SK-N-MC (cell line): ENCODE measurements at regions not wholly inside any gene's neighbourhood (a gene's known extent, or its start where the extent isn't known, plus 50 kb on each side); places are given as distances from the start of the nearest gene placed in this dataset.

ENCODE experiments used
- DNase-seq: peaks from one replicate; pipeline ENCODE4 v3.0.0-alpha.2; 2011; ENCODE audit warnings: low read depth, low spot score
- H3K27ac ChIP-seq: fragments of 200-600 bp; sonication (generic); 2 replicates; pipeline ENCODE4 v1.5.1; 2016; ENCODE audit warnings: mixed run types
- H3K36me3 ChIP-seq: fragments of 200-600 bp; sonication (generic); 2 replicates; pipeline ENCODE4 v1.6.1; 2017; ENCODE audit warnings: antibody characterized with exemption, low read length, mixed read lengths; ENCODE audit not compliant: insufficient read depth
- H3K4me3 ChIP-seq: fragments of 200-600 bp; sonication (generic); 2 replicates; pipeline ENCODE4 v1.5.1; 2016
- H3K9ac ChIP-seq: fragments of 200-600 bp; sonication (generic); 2 replicates; pipeline ENCODE4 v1.8.0; 2017; ENCODE audit warnings: mixed run types, mixed read lengths; ENCODE audit not compliant: insufficient read length
- H3K9me3 ChIP-seq: fragments of 200-600 bp; sonication (generic); 2 replicates; pipeline ENCODE4 v1.6.1; 2017; ENCODE audit warnings: low read depth, mild to moderate bottlenecking, antibody characterized with exemption, low read length, moderate library complexity, mixed read lengths
- EZH2 ChIP-seq: fragments of 200-600 bp; sonication (generic); IDR thresholded peaks from one replicate; pipeline ENCODE4 v1.6.1; 2017; ENCODE audit warnings: antibody characterized with exemption
- FOXP2 ChIP-seq: optimal IDR thresholded peaks from 2 replicates; pipeline ENCODE3; 2011; ENCODE audit warnings: mild to moderate bottlenecking, moderate library complexity; ENCODE audit not compliant: insufficient read depth; ENCODE audit errors: extremely low read length, control extremely low read depth
- POLR2AphosphoS5 ChIP-seq: IDR thresholded peaks from 2 replicates; pipeline ENCODE4 v1.6.1; 2012; ENCODE audit warnings: mild to moderate bottlenecking, low read depth, low read length, borderline replicate concordance

DNA sequence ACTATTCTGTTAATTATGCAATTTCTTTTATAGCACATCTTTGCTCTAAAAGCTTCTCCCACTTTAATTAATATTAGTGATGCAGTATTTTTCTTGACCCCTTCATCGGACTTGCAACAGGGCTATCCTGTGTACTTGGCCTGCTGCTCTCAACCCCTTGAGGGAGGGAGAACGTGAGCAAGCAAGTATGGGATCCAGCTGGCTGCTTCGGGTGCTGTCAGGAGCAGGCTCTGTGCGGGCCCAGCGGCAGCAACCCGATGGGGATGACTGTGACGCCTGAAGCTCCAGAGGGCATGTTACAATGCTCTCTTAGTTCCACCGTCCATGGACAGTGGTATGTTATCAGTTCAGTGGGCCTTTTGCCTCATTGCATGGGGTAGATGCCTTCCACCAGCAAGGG is 519.8 kb upstream of the CITED2 start:
- H3K4me3 ChIP-seq = no peak overlapping the region
- no peak overlapping the region for H3K27ac ChIP-seq
- no peak for DNase-seq
- no peak overlapping the region for H3K9ac ChIP-seq
- TF ChIP-seq POLR2AphosphoS5 (no peak), FOXP2 (no peak), EZH2 (no peak)
- no peaks in the 10 kb centered on the region for H3K9me3 ChIP-seq
- H3K36me3 ChIP-seq = no peaks in the 10 kb centered on the region

DNA sequence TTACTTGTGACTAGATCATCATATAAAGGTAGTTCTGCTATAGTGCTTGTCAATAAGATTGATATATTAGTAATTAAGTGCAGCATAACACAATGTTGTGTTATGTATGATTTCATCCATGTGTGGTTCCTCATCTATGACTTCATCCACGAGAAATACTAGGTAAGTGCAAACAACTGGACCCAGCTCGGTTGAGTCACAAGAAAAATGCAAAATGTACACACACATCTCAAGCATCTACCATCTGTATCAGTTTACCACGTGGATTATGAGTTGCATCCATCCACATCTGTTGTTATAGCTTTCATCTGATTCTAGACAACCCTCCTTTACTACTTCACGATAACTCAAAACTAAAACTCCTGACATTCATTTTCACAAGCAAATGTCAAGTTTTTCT is 517.0 kb upstream of the CITED2 start:
- Histone ChIP-seq H3K27ac (no peak overlapping the region), H3K36me3 (no peaks in the 10 kb centered on the region), H3K9ac (no peak overlapping the region), H3K9me3 (no peaks in the 10 kb centered on the region), H3K4me3 (no peak overlapping the region)
- no peak for TF ChIP-seq EZH2
- DNase-seq = no peak

DNA sequence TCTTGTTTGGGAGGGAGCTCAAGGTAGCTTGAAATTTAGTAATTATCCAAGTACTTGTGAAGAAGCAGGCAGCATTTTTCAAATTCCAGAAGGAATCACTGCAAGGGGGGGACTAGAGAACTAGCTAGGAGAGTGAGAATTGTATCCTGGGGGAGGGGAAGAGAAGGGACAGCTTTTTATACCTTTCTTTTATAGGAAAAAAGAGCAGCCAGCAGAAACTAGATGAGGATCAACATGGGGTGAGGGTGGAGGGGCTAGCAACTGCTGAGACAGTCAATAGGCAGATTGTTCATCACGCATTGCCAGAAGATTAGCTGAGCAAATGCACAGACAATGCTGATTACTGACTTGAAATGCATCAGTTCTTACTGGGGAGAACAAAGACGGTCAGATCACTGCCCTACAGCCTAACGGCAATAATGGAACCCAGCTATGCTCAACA is 514.3 kb upstream of the CITED2 start:
- Histone ChIP-seq H3K36me3 (no peaks in the 10 kb centered on the region), H3K9ac (peak overlapping the region; percentile 4), H3K9me3 (no peaks in the 10 kb centered on the region), H3K4me3 (0 out of 2 replicates have a peak overlapping the region, but pooled peaks have one; percentile 9), H3K27ac (peak overlapping the region; percentile 37)
- no peak for DNase-seq
- TF ChIP-seq EZH2 (no peak), POLR2AphosphoS5 (no peak), FOXP2 (no peak)

- TF ChIP-seq POLR2AphosphoS5 = no peak
Measured at GRCh38 chr6:139887275-139887674, 512.8 kb upstream of the CITED2 start.

GRCh38 chr6:139886396-139886795 is 511.9 kb upstream of the CITED2 start:
- no peak overlapping the region for H3K9ac ChIP-seq
- H3K27ac ChIP-seq = no peak overlapping the region
- H3K9me3 ChIP-seq = no peaks in the 10 kb centered on the region
- H3K4me3 ChIP-seq = no peak overlapping the region
- no peaks in the 10 kb centered on the region for H3K36me3 ChIP-seq
- DNase-seq = no peak
- TF ChIP-seq POLR2AphosphoS5 (no peak), EZH2 (no peak), FOXP2 (no peak)

More at GRCh38 chr6:139887275-139887674, 512.8 kb upstream of the CITED2 start:
- H3K27ac ChIP-seq = peak overlapping the region; percentile 37; the same call in 1 of the 2 replicates
- H3K9ac ChIP-seq = no peak overlapping the region
- no peak for DNase-seq
- no peaks in the 10 kb centered on the region for H3K36me3 ChIP-seq
- H3K9me3 ChIP-seq = no peaks in the 10 kb centered on the region
- no peak overlapping the region for H3K4me3 ChIP-seq

- no peak for DNase-seq
- TF ChIP-seq EZH2 (no peak), POLR2AphosphoS5 (no peak), FOXP2 (no peak)
- Histone ChIP-seq H3K9ac (no peak overlapping the region), H3K9me3 (no peaks in the 10 kb centered on the region), H3K36me3 (no peaks in the 10 kb centered on the region), H3K4me3 (no peak overlapping the region), H3K27ac (no peak overlapping the region)
Measured at GRCh38 chr6:139885909-139886308, 511.5 kb upstream of the CITED2 start.

DNA sequence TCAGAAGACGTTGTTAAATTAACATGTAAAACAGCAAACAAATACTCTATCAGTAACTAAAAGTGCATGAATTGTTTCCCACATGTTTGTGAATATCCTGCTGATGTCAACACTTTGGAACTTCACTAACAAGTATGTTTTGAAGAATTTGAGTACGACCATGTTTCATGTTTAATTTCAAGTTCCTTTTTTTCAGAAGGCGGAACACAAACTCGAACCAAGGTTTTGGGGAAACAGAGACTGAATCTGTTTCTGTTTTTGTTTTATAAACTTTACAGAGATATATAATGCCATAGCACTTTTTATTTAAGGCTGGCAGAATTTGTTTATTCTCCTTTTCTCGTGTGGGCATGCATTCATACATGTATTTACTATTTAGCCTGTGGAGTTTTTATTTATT is 509.3 kb upstream of the CITED2 start:
- Histone ChIP-seq H3K36me3 (no peaks in the 10 kb centered on the region), H3K27ac (peak overlapping the region; percentile 85), H3K9ac (peak overlapping the region; percentile 1), H3K9me3 (no peaks in the 10 kb centered on the region), H3K4me3 (no peak overlapping the region)
- TF ChIP-seq POLR2AphosphoS5 (no peak), EZH2 (no peak), FOXP2 (no peak)
- no peak for DNase-seq

DNA sequence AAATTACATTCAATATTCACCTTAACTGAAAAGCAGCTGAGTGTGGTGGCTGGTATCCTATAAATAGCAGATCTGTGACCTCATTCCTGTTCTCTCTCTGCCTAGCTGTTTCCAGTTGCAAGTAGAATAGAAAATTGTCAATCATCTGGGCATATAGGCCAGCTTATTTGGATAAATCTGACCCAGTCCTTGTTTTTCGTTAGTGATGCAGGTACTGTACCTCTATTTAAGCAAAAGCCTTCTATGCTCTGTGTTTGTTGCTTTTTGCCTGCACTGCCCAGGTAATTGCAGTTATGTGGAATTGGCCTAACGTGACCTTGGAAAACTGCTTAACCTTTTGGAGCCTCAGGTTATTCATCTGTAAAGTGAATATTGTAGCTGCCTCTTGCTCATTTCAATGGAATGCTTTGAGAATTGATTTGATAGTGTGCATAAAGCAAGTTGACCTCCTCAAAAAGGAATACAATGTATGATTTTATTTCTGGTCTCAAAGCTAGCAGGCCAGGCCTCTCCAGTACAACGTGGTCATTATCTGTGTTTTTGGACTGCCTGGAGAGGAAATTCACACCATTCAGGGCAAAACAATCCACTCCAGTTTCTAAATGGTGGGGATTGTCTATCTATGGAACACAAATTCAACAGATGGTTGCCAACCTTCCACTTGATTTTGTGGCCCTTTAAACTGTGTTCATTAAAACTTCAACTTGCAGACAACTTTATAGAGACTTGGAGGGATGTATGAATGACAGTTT is 508.7 kb upstream of the CITED2 start:
- Histone ChIP-seq H3K9me3 (no peaks in the 10 kb centered on the region), H3K27ac (peak overlapping the region; percentile 85), H3K36me3 (no peaks in the 10 kb centered on the region), H3K9ac (peak overlapping the region; percentile 25), H3K4me3 (no peak overlapping the region)
- no peak for DNase-seq
- TF ChIP-seq FOXP2 = no peak

DNA sequence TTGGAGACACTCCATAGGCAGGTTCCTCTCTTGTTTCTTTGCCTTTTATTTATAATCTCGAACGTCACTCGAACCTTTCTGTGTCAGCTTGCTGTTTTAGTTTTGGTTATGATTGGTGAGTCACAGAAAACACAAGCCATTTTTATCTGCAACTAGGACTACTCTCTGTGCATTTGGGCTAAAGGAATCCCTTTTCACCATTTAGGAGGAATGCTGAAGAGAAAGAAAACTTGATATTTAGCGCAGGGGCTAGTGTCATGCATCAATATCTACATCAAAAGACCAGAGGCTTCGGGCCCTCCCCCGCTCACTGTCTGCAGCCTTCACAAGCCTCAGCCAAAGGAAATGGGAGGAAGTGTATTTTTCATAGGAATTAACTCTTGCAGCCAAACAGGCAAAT is 507.8 kb upstream of the CITED2 start:
- no peak for DNase-seq
- no peaks in the 10 kb centered on the region for H3K36me3 ChIP-seq
- peak overlapping the region; percentile 85 for H3K27ac ChIP-seq
- H3K4me3 ChIP-seq = 0 out of 2 replicates have a peak overlapping the region, but pooled peaks have one; percentile 5
- peak overlapping the region; percentile 25 for H3K9ac ChIP-seq
- H3K9me3 ChIP-seq = no peaks in the 10 kb centered on the region
- no peak for TF ChIP-seq FOXP2
- TF ChIP-seq POLR2AphosphoS5 = no peak
- TF ChIP-seq EZH2 = no peak
